Mesendoderm (in vitro differentiated cells): ENCODE measurements at regions not wholly inside any gene's neighbourhood (a gene's known extent, or its start where the extent isn't known, plus 50 kb on each side); places are given as distances from the start of the nearest gene placed in this dataset.

Experiments used
- DNase-seq: peaks from one replicate; pipeline ENCODE4 v3.0.0; 2013
- H2AK5ac ChIP-seq: 2 replicates; pipeline ENCODE4 v1.6.1; 2013; ENCODE audit warnings: low read length, inconsistent platforms
- H2BK120ac ChIP-seq: 2 replicates; pipeline ENCODE4 v1.6.1; 2013; ENCODE audit warnings: low read depth, mild to moderate bottlenecking, low read length, moderate library complexity, mixed read lengths
- H2BK15ac ChIP-seq: replicated peaks from 2 replicates; pipeline ENCODE4 v1.6.1; 2013; ENCODE audit warnings: low read depth, mild to moderate bottlenecking, moderate library complexity
- H2BK5ac ChIP-seq: 2 replicates; pipeline ENCODE4 v1.6.1; 2013; ENCODE audit warnings: low read length, inconsistent platforms
- H3K18ac ChIP-seq: 2 replicates; pipeline ENCODE4 v1.6.1; 2013; ENCODE audit warnings: mild to moderate bottlenecking, low read length, mixed read lengths
- H3K23ac ChIP-seq: one replicate; pipeline ENCODE4 v1.6.1; 2013; ENCODE audit warnings: low read length
- H3K27ac ChIP-seq: 2 replicates; pipeline ENCODE4 v1.5.1; 2013; ENCODE audit warnings: low read depth, mild to moderate bottlenecking, inconsistent platforms, low read length, moderate library complexity
- H3K27me3 ChIP-seq: 2 replicates; pipeline ENCODE4 v1.6.1; 2013; ENCODE audit warnings: low read length, control low read depth, mild to moderate bottlenecking, inconsistent platforms; ENCODE audit not compliant: insufficient read depth, poor library complexity
- H3K36me3 ChIP-seq: 2 replicates; pipeline ENCODE4 v1.6.1; 2013; ENCODE audit warnings: low read length, inconsistent platforms; ENCODE audit not compliant: control insufficient read depth, insufficient read depth
- H3K4ac ChIP-seq: one replicate; pipeline ENCODE4 v1.6.1; 2013; ENCODE audit warnings: low read depth, mild to moderate bottlenecking, low read length, moderate library complexity
- H3K4me1 ChIP-seq: 2 replicates; pipeline ENCODE4 v1.6.1; 2013; ENCODE audit warnings: low read depth, low read length, inconsistent platforms; ENCODE audit not compliant: control insufficient read depth
- H3K4me2 ChIP-seq: 2 replicates; pipeline ENCODE4 v1.6.1; 2013; ENCODE audit warnings: low read length
- H3K4me3 ChIP-seq: 2 replicates; pipeline ENCODE4 v1.5.1; 2013; ENCODE audit warnings: mild to moderate bottlenecking, low read length
- H3K56ac ChIP-seq: one replicate; pipeline ENCODE4 v1.6.1; 2013; ENCODE audit warnings: low read length
- H3K79me1 ChIP-seq: 2 replicates; pipeline ENCODE4 v1.6.1; 2013; ENCODE audit warnings: low read length, inconsistent platforms
- H3K79me2 ChIP-seq: 2 replicates; pipeline ENCODE4 v1.6.1; 2013; ENCODE audit warnings: mild to moderate bottlenecking, low read length; ENCODE audit not compliant: control insufficient read depth, insufficient read depth
- H3K9ac ChIP-seq: 2 replicates; pipeline ENCODE4 v1.6.1; 2013; ENCODE audit warnings: low read length, inconsistent platforms
- H4K5ac ChIP-seq: one replicate; pipeline ENCODE4 v1.6.1; 2013; ENCODE audit warnings: low read length
- H4K8ac ChIP-seq: one replicate; pipeline ENCODE4 v1.6.1; 2013; ENCODE audit warnings: low read depth, mild to moderate bottlenecking, control low read depth, low read length, moderate library complexity
- WGBS: extraction: QIAGEN DNeasy Blood & Tissue Kit; methylation state at CpG from one replicate; pipeline ENCODE4 v1.1.7; 2013; ENCODE audit warnings: low lambda C conversion rate, missing lambda C conversion rate; ENCODE audit not compliant: insufficient coverage; ENCODE audit errors: extremely low coverage; 5-methylcytosine and 5-hydroxymethylcytosine counted together

DNA sequence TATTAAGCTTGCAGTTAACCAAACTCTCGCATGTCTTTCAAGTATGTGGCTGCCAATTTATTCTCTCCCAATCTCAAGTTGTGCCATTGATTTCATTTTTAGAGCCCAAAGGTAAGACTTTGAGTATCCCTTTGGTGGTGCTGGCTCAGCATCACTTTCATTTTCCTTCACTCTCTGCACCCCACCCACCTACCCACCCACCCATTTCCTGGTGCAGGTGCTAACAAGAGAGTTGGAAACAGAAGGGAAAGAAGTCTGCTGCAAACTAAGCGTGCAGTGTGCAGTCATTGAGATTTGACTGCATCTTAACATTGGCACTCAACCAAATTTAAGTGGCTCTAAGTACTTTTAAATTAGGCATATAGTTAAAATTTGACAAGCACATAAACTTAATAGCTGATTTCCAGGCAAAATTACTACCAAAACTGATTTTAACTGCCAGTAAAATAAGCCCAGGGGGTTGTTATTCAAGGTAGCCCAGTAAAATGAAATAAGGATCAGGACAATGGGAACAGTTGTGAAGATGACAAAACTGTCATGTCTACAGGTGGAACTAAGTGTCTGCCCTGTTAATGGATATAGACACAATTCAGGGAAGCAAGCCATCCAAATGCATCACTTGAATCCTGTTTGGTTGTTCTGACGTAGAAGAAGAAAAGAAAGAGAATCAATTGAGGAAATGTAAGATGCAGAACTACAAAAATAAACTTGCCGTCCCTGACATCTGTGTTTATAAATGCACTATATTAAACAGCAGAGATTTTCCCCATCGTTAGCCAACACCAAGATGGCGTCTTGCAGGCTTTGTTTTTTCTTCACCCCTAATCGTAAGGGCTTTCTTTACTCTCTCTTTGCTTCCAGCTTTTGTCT lies 184.2 kb downstream of the KDR start:
- no peaks in the 10 kb centered on the region for H3K27me3 ChIP-seq
- H3K4me2 ChIP-seq, result no peak overlapping the region
- H3K56ac ChIP-seq, result no peak overlapping the region
- no peak for DNase-seq
- no CpG with 5 or more reads among the region's 7 CpGs for WGBS
- H3K4ac ChIP-seq, result no peak overlapping the region
- H3K9ac ChIP-seq, result no peak overlapping the region
- H2AK5ac ChIP-seq, result no peak overlapping the region
- no peaks in the 10 kb centered on the region for H3K79me1 ChIP-seq
- no peaks in the 10 kb centered on the region for H3K79me2 ChIP-seq
- no peak overlapping the region for H3K18ac ChIP-seq
- no peak overlapping the region for H3K23ac ChIP-seq
- no peak overlapping the region for H3K27ac ChIP-seq
- no peak overlapping the region for H4K8ac ChIP-seq
- H3K4me1 ChIP-seq, result no peaks in the 10 kb centered on the region
- H2BK120ac ChIP-seq, result no peak overlapping the region
- no peak overlapping the region for H3K4me3 ChIP-seq
- H2BK5ac ChIP-seq, result no peak overlapping the region
- H3K36me3 ChIP-seq, result no peaks in the 10 kb centered on the region
- no peak overlapping the region for H2BK15ac ChIP-seq
- H4K5ac ChIP-seq, result no peak overlapping the region

DNA sequence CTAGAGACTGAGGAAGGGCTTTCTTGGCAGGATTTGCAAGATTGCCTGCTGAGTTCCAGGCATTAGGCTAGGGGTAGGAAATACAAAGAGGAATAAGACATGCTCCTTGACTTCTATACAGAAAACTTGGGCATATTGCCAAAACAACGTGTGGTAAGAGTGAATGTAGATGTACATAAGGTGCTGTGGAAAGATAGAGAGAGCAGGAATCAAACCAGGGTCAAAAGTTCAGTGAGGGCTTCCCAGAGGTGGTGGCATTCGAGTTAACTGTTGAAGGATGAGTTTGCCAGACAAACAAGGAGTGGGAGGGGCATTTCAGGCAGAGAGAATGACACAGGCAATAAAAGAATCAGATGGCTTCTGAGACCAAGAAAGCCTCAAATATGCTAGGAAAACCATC lies 187.9 kb downstream of the KDR start:
- H2BK5ac ChIP-seq, result no peak overlapping the region
- H3K4me3 ChIP-seq, result no peak overlapping the region
- H2BK120ac ChIP-seq, result no peak overlapping the region
- no peaks in the 10 kb centered on the region for H3K4me1 ChIP-seq
- no peak overlapping the region for H3K9ac ChIP-seq
- H3K23ac ChIP-seq, result no peak overlapping the region
- H3K4me2 ChIP-seq, result no peak overlapping the region
- no peak overlapping the region for H3K56ac ChIP-seq
- no peak overlapping the region for H4K8ac ChIP-seq
- H3K27me3 ChIP-seq, result no peaks in the 10 kb centered on the region
- H3K79me2 ChIP-seq, result no peaks in the 10 kb centered on the region
- no peaks in the 10 kb centered on the region for H3K79me1 ChIP-seq
- H4K5ac ChIP-seq, result no peak overlapping the region
- H3K36me3 ChIP-seq, result no peaks in the 10 kb centered on the region
- no CpG with 5 or more reads among the region's 2 CpGs for WGBS
- H3K27ac ChIP-seq, result no peak overlapping the region
- no peak overlapping the region for H3K18ac ChIP-seq
- DNase-seq, result no peak
- no peak overlapping the region for H2BK15ac ChIP-seq
- H3K4ac ChIP-seq, result no peak overlapping the region
- H2AK5ac ChIP-seq, result no peak overlapping the region

- H3K36me3 ChIP-seq, result no peaks in the 10 kb centered on the region
Measured at GRCh38 chr4:54933579-54933978, 191.8 kb downstream of the KDR start.

DNA sequence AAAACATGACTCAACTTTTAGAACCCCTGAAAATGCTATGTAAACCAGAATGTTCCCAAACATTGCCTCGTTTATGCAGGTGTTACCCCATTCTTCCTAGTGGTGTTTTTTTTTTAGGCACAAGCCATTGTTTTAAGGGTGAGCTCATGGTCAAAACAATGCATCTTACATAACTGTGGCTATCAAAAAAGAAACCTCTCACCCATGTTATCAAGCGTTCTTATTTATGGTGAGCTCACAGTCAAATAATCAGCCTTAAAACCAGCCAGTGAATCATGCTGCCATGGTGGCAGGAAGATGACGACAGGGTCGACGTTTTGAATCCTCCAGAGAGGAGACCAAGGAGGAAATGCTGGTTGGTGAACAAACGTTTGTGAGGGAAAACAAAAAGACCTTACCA lies 195.2 kb downstream of the KDR start:
- no peak overlapping the region for H3K27ac ChIP-seq
- no CpG with 5 or more reads among the region's 6 CpGs for WGBS
- no peak overlapping the region for H3K4me3 ChIP-seq
- H2BK15ac ChIP-seq, result no peak overlapping the region
- no peak overlapping the region for H3K56ac ChIP-seq
- H3K18ac ChIP-seq, result no peak overlapping the region
- H3K4me1 ChIP-seq, result no peaks in the 10 kb centered on the region
- H3K27me3 ChIP-seq, result no peaks in the 10 kb centered on the region
- no peak overlapping the region for H2BK120ac ChIP-seq
- H4K5ac ChIP-seq, result no peak overlapping the region
- H2AK5ac ChIP-seq, result no peak overlapping the region
- H3K4me2 ChIP-seq, result no peak overlapping the region
- H3K4ac ChIP-seq, result no peak overlapping the region
- no peak overlapping the region for H4K8ac ChIP-seq
- no peaks in the 10 kb centered on the region for H3K36me3 ChIP-seq
- no peaks in the 10 kb centered on the region for H3K79me2 ChIP-seq
- no peak for DNase-seq
- H3K23ac ChIP-seq, result no peak overlapping the region
- no peak overlapping the region for H3K9ac ChIP-seq
- no peak overlapping the region for H2BK5ac ChIP-seq
- H3K79me1 ChIP-seq, result no peaks in the 10 kb centered on the region

More at GRCh38 chr4:54933579-54933978, 191.8 kb downstream of the KDR start:
- no peak overlapping the region for H3K9ac ChIP-seq
- H3K27me3 ChIP-seq, result no peaks in the 10 kb centered on the region
- no peak overlapping the region for H3K4me2 ChIP-seq
- no peak overlapping the region for H3K56ac ChIP-seq
- no peaks in the 10 kb centered on the region for H3K79me2 ChIP-seq
- H2AK5ac ChIP-seq, result no peak overlapping the region
- H3K4me1 ChIP-seq, result no peaks in the 10 kb centered on the region
- no CpG with 5 or more reads among the region's 2 CpGs for WGBS
- DNase-seq, result no peak
- no peak overlapping the region for H4K8ac ChIP-seq
- H4K5ac ChIP-seq, result no peak overlapping the region
- no peak overlapping the region for H3K18ac ChIP-seq
- H3K79me1 ChIP-seq, result no peaks in the 10 kb centered on the region
- no peak overlapping the region for H3K4ac ChIP-seq
- no peak overlapping the region for H3K23ac ChIP-seq
- no peak overlapping the region for H2BK15ac ChIP-seq
- H2BK5ac ChIP-seq, result no peak overlapping the region
- H3K4me3 ChIP-seq, result no peak overlapping the region
- no peak overlapping the region for H2BK120ac ChIP-seq
- H3K27ac ChIP-seq, result no peak overlapping the region

DNA sequence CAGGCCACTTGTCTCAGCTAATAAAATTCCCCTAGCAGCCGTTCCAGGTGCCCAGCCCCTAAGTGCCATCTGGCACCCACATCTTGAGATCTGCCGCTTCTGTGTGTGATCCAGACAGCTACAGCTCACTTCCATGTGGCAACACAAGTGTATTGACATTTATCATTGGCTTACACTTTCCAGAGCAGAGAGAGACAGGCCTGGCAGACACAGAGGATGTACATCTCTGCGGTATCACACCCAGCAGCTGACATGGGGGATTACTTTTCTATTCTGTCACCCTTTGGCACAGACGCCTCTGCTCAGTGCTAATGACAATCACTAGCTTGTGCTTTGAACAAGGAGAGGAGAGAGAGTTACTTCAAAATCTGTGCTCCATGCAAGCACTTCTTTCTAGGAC lies 195.9 kb downstream of the KDR start:
- Histone ChIP-seq H3K18ac (no peak overlapping the region), H2AK5ac (no peak overlapping the region), H3K56ac (no peak overlapping the region), H2BK15ac (no peak overlapping the region), H3K79me1 (no peaks in the 10 kb centered on the region), H2BK5ac (no peak overlapping the region), H4K8ac (no peak overlapping the region), H3K27ac (no peak overlapping the region), H3K4me2 (no peak overlapping the region), H2BK120ac (no peak overlapping the region), H3K4me1 (no peaks in the 10 kb centered on the region), H3K4ac (no peak overlapping the region), H3K79me2 (no peaks in the 10 kb centered on the region), H4K5ac (no peak overlapping the region), H3K36me3 (no peaks in the 10 kb centered on the region), H3K4me3 (no peak overlapping the region), H3K23ac (no peak overlapping the region), H3K9ac (no peak overlapping the region), H3K27me3 (no peaks in the 10 kb centered on the region)
- no CpG with 5 or more reads among the region's 4 CpGs for WGBS
- DNase-seq, result no peak

- Histone ChIP-seq H2BK5ac (no peak overlapping the region), H2BK120ac (no peak overlapping the region), H3K27ac (no peak overlapping the region), H3K23ac (no peak overlapping the region), H3K79me1 (no peaks in the 10 kb centered on the region), H4K5ac (no peak overlapping the region), H3K4ac (no peak overlapping the region), H3K4me1 (no peaks in the 10 kb centered on the region), H3K56ac (no peak overlapping the region), H4K8ac (no peak overlapping the region), H3K4me3 (no peak overlapping the region), H2AK5ac (no peak overlapping the region), H3K36me3 (no peaks in the 10 kb centered on the region), H2BK15ac (no peak overlapping the region), H3K79me2 (no peaks in the 10 kb centered on the region), H3K4me2 (no peak overlapping the region), H3K18ac (no peak overlapping the region), H3K27me3 (no peaks in the 10 kb centered on the region), H3K9ac (no peak overlapping the region)
- DNase-seq, result no peak
Measured at GRCh38 chr4:54924891-54925290, 200.5 kb downstream of the KDR start.
